ENCODE measurements at regions not wholly inside any gene's neighbourhood (a gene's known extent, or its start where the extent isn't known, plus 50 kb on each side); places are given as distances from the start of the nearest gene placed in this dataset.

- TF ChIP-seq CTCF (IDR thresholded peaks at IDR 0.05) (no peak), POLR2A (IDR thresholded peaks at IDR 0.05) (no peak)
These were observed 49.8 kb upstream of the SLC1A4 start for GRCh38 chr2:64939332-64939917.
